SK-N-SH treated with all-trans-retinoic acid at 6 μM for 48 hours (cell line): ENCODE measurements at regions not wholly inside any gene's neighbourhood (a gene's known extent, or its start where the extent isn't known, plus 50 kb on each side); places are given as distances from the start of the nearest gene placed in this dataset.

Source experiments
- ARNTL ChIP-seq: fragments of 450-650 bp; formaldehyde crosslinking; IDR thresholded peaks from 2 replicates; pipeline ENCODE4 v1.5.0; 2020; ENCODE audit warnings: low read depth, mild to moderate bottlenecking, moderate library complexity, borderline replicate concordance
- ESRRG ChIP-seq: fragments of 250-450 bp; sonication (Bioruptor Pico); IDR thresholded peaks from 2 replicates; pipeline ENCODE4 v1.6.1; 2021; ENCODE audit warnings: mild to moderate bottlenecking
- PPARA ChIP-seq: fragments of 250-450 bp; sonication (Bioruptor Pico); IDR thresholded peaks from 2 replicates; pipeline ENCODE4 v1.5.0; 2020; ENCODE audit warnings: mild to moderate bottlenecking, borderline replicate concordance
- SNAI2 ChIP-seq: fragments of 250-450 bp; sonication (Bioruptor Pico); IDR thresholded peaks from 2 replicates; pipeline ENCODE4 v1.5.0; 2020; ENCODE audit warnings: mild to moderate bottlenecking, moderate library complexity
- ZFP3 ChIP-seq: fragments of 250-450 bp; sonication (Bioruptor Pico); IDR thresholded peaks from 2 replicates; pipeline ENCODE4 v1.5.0; 2020; ENCODE audit warnings: mild to moderate bottlenecking, moderate library complexity
- ZNF8 ChIP-seq: fragments of 450-650 bp; formaldehyde crosslinking; IDR thresholded peaks from 2 replicates; pipeline ENCODE4 v1.5.0; 2020; ENCODE audit warnings: mild to moderate bottlenecking, moderate library complexity
- TF ChIP-seq, protein P1 (sequence below): fragments of 250-450 bp; sonication (Bioruptor Pico); IDR thresholded peaks from 2 replicates; pipeline ENCODE4 v1.8.0; 2021; ENCODE audit warnings: low read depth, mild to moderate bottlenecking, moderate library complexity, borderline replicate concordance
- TF ChIP-seq, protein P2 (sequence below): fragments of 250-450 bp; sonication (Bioruptor Pico); IDR thresholded peaks from 2 replicates; pipeline ENCODE4 v1.8.0; 2020; ENCODE audit warnings: mild to moderate bottlenecking, moderate library complexity, borderline replicate concordance
- TF ChIP-seq, protein P3 (sequence below): fragments of 250-450 bp; sonication (Bioruptor Pico); IDR thresholded peaks from 2 replicates; pipeline ENCODE4 v1.5.1; 2020; ENCODE audit warnings: low read depth, mild to moderate bottlenecking, moderate library complexity

DNA sequence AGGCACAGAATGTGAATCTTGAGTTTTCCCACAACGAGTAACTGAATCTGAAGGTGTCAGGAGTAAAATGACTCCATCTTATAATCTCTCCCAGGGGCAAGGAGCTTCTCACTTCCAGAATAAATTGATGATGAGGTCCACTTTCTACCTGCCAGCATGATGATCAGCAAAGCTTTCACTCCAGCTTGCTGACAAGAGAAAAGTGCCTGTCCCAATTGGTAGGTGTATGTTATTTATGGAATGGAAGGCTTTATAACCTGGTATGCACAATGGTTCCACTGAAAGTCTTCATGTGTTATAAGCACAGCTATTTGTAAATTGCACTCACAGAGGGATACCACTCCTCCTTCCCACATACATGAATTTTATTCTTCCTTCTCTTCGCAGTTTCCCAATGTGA lies 401.0 kb upstream of the UBE2E3 start:
- TF ChIP-seq ESRRG (no peak), PPARA (no peak), ZFP3 (no peak), SNAI2 (no peak), ARNTL (CRISPR knock-in tag) (no peak), ZNF8 (CRISPR knock-in tag) (no peak)
- TF ChIP-seq, protein P1, sequence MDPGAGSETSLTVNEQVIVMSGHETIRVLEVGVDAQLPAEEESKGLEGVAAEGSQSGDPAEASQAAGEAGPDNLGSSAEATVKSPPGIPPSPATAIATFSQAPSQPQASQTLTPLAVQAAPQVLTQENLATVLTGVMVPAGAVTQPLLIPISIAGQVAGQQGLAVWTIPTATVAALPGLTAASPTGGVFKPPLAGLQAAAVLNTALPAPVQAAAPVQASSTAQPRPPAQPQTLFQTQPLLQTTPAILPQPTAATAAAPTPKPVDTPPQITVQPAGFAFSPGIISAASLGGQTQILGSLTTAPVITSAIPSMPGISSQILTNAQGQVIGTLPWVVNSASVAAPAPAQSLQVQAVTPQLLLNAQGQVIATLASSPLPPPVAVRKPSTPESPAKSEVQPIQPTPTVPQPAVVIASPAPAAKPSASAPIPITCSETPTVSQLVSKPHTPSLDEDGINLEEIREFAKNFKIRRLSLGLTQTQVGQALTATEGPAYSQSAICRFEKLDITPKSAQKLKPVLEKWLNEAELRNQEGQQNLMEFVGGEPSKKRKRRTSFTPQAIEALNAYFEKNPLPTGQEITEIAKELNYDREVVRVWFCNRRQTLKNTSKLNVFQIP (CRISPR knock-in tag), result no peak
- TF ChIP-seq, protein P2, sequence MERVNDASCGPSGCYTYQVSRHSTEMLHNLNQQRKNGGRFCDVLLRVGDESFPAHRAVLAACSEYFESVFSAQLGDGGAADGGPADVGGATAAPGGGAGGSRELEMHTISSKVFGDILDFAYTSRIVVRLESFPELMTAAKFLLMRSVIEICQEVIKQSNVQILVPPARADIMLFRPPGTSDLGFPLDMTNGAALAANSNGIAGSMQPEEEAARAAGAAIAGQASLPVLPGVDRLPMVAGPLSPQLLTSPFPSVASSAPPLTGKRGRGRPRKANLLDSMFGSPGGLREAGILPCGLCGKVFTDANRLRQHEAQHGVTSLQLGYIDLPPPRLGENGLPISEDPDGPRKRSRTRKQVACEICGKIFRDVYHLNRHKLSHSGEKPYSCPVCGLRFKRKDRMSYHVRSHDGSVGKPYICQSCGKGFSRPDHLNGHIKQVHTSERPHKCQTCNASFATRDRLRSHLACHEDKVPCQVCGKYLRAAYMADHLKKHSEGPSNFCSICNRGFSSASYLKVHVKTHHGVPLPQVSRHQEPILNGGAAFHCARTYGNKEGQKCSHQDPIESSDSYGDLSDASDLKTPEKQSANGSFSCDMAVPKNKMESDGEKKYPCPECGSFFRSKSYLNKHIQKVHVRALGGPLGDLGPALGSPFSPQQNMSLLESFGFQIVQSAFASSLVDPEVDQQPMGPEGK (CRISPR knock-in tag), result no peak
- TF ChIP-seq, protein P3, sequence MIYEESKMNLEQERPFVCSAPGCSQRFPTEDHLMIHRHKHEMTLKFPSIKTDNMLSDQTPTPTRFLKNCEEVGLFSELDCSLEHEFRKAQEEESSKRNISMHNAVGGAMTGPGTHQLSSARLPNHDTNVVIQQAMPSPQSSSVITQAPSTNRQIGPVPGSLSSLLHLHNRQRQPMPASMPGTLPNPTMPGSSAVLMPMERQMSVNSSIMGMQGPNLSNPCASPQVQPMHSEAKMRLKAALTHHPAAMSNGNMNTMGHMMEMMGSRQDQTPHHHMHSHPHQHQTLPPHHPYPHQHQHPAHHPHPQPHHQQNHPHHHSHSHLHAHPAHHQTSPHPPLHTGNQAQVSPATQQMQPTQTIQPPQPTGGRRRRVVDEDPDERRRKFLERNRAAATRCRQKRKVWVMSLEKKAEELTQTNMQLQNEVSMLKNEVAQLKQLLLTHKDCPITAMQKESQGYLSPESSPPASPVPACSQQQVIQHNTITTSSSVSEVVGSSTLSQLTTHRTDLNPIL, result no peak
